MCF 10A (cell line): ENCODE measurements at regions not wholly inside any gene's neighbourhood (a gene's known extent, or its start where the extent isn't known, plus 50 kb on each side); places are given as distances from the start of the nearest gene placed in this dataset.

Experiments used
- BruUV-seq: library from RNA; stranded (reverse); fragments of 400-500 nt; replicated peaks from 2 replicates; lab custom pipeline; 2021; lab: Mats Ljungman, UMichigan
- CTCF ChIA-PET: fragments of 300-600 bp; sonication (Branson Sonifier 250); formaldehyde crosslinking; extraction: SDS; loops from one replicate; lab custom pipeline; 2021; ENCODE audit warnings: antibody characterized with exemption, inconsistent platforms; lab: Yijun Ruan, JAX
- POLR2A ChIA-PET: fragments of 300-600, 350-650 bp; sonication (Branson Sonifier 250); formaldehyde crosslinking; extraction: SDS; loops from one replicate; lab custom pipeline; 2020; ENCODE audit warnings: antibody characterized with exemption, inconsistent platforms; lab: Yijun Ruan, JAX
- DNase-seq: peaks from one replicate; pipeline ENCODE4 v3.0.0-alpha.2; 2018; ENCODE audit not compliant: unreplicated experiment
- H3K27ac Mint-ChIP-seq: one replicate; pipeline ENCODE4 v1.8.0; 2022; ENCODE audit warnings: mild to moderate bottlenecking, low read depth, mixed read lengths; ENCODE audit not compliant: unreplicated experiment
- H3K27me3 Mint-ChIP-seq: one replicate; pipeline ENCODE4 v1.8.0; 2022; ENCODE audit warnings: mixed read lengths; ENCODE audit not compliant: insufficient read depth, unreplicated experiment
- H3K36me3 Mint-ChIP-seq: one replicate; pipeline ENCODE4 v1.8.0; 2022; ENCODE audit warnings: mild to moderate bottlenecking, moderate library complexity, mixed read lengths; ENCODE audit not compliant: insufficient read depth, unreplicated experiment
- H3K4me1 Mint-ChIP-seq: one replicate; pipeline ENCODE4 v1.8.0; 2022; ENCODE audit warnings: mixed read lengths; ENCODE audit not compliant: insufficient read depth, unreplicated experiment
- H3K4me3 Mint-ChIP-seq: one replicate; pipeline ENCODE4 v1.8.0; 2022; ENCODE audit warnings: mild to moderate bottlenecking, moderate library complexity, mixed read lengths; ENCODE audit not compliant: unreplicated experiment
- H3K9me3 Mint-ChIP-seq: one replicate; pipeline ENCODE4 v1.8.0; 2022; ENCODE audit warnings: mixed read lengths; ENCODE audit not compliant: unreplicated experiment
- intact Hi-C: fragments of 100-400 bp; cut with micrococcal nuclease; formaldehyde crosslinking; loops from 2 replicates; pipeline ENCODE4 v1.14.1; 2022
- TF ChIP-seq, protein P1 (sequence below): fragments of 200-600 bp; IDR thresholded peaks from one replicate; pipeline ENCODE4 v1.8.0; 2022; ENCODE audit warnings: antibody characterized with exemption, mild to moderate bottlenecking; ENCODE audit not compliant: unreplicated experiment

DNA sequence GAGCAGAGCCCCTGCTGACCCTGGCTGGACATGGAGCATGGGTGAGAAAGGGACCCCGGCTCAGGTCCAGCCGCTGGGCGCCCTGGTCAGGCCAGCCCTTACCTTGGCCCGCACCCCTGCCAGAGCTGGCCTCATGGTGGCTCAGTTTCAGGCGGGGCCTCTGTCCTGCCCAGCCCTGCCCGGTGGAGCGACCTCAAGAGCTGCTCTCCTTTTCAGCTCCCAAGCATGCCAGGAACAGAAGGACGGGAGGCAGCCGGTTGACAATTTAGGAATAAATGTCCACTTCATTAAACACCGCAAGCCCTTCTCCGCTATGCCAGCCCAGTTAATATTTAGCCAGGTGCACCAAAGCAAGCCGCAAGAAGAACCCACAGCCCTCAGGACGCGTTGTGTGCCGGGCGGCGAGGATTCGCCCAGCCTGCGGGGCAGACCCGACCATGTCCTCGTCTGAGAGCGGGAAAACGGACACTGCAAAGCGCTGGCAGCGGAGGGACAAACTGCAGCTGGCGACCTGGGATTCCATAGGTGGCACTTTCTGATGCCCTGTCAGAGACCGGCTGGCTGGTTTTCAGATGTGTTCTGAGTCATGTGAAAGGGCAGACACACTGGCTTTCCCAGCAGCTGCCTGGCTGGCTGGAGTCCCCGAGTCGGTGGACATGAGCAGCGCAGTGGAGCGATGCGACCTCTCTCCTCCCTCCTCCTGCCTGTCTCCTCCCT, 221.9 kb downstream of the TTLL2 start:
- no peak overlapping the region for H3K4me3 Mint-ChIP-seq
- no peak for DNase-seq
- H3K27ac Mint-ChIP-seq, result no peak overlapping the region
- H3K36me3 Mint-ChIP-seq, result no peaks in the 10 kb centered on the region
- peaks cover 11% of the 10 kb centered on the region for H3K27me3 Mint-ChIP-seq
- BruUV-seq, result no TSS peak
- no peaks in the 10 kb centered on the region for H3K9me3 Mint-ChIP-seq
- TF ChIP-seq, protein P1, sequence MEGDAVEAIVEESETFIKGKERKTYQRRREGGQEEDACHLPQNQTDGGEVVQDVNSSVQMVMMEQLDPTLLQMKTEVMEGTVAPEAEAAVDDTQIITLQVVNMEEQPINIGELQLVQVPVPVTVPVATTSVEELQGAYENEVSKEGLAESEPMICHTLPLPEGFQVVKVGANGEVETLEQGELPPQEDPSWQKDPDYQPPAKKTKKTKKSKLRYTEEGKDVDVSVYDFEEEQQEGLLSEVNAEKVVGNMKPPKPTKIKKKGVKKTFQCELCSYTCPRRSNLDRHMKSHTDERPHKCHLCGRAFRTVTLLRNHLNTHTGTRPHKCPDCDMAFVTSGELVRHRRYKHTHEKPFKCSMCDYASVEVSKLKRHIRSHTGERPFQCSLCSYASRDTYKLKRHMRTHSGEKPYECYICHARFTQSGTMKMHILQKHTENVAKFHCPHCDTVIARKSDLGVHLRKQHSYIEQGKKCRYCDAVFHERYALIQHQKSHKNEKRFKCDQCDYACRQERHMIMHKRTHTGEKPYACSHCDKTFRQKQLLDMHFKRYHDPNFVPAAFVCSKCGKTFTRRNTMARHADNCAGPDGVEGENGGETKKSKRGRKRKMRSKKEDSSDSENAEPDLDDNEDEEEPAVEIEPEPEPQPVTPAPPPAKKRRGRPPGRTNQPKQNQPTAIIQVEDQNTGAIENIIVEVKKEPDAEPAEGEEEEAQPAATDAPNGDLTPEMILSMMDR, result no peak
- ChIA-PET POLR2A (interaction anchor here (0.6 kb wide), 1 partner anchor 689 kb away, joined by 3 read pairs; no protein-coding TSS in a partner anchor), CTCF (interaction anchor here (0.6 kb wide), 1 partner anchor 210 kb away, joined by 3 read pairs; no protein-coding TSS in a partner anchor)
- intact Hi-C loops, result no loop called here
- H3K4me1 Mint-ChIP-seq, result no peaks in the 10 kb centered on the region

DNA sequence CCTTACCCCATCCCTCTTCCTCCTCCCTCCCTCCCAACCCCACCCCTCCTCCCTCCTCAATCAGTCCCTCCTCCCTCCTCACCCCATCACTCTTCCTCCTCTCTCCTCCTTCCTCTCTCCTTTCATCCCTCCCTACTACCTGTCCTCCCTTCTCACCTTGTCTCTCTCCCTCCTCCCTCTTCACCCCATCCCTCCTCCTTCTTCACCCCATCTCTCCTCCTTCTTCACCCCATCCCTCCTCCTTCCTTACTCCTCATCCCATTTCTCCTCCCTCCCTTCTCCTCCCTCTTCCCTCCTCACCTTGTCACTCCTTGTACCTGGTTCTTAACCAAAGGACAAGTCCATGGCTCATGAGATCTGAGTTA, 222.4 kb downstream of the TTLL2 start:
- Mint-ChIP-seq H3K4me1 (no peaks in the 10 kb centered on the region), H3K27ac (no peak overlapping the region), H3K9me3 (peaks cover under 1% of the 10 kb centered on the region), H3K27me3 (peaks cover 11% of the 10 kb centered on the region), H3K36me3 (no peaks in the 10 kb centered on the region), H3K4me3 (no peak overlapping the region)
- TF ChIP-seq, protein P1, result no peak
- intact Hi-C loops, result no loop called here
- ChIA-PET POLR2A (no interaction called here), CTCF (no interaction called here)
- no peak for DNase-seq
- BruUV-seq, result no TSS peak

DNA sequence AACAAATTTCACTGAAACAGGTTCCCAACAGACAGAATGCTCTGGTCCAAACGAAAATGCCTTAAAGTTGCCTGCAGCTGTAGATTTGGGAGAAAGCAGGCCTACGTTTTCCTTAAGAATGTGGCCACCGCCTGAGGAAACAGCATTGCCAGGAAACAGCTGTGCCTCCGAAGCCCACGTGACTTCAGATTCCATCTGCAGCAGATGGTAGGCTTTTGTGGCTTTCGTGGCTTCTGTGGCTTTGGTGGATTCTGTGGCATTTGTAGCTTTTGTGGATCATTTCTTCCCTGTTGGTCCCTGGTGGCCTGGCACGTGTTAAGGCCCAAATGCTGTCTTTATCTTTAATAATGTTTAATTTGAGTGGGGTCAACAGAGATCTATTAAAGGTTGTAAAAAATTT, 222.9 kb downstream of the TTLL2 start:
- Mint-ChIP-seq H3K36me3 (no peaks in the 10 kb centered on the region), H3K27me3 (peaks cover 11% of the 10 kb centered on the region), H3K27ac (no peak overlapping the region), H3K9me3 (peaks cover 5% of the 10 kb centered on the region), H3K4me1 (no peaks in the 10 kb centered on the region), H3K4me3 (no peak overlapping the region)
- no TSS peak for BruUV-seq
- TF ChIP-seq, protein P1, result no peak
- CTCF ChIA-PET, result no interaction called here
- intact Hi-C loops, result no loop called here
- DNase-seq, result no peak
- POLR2A ChIA-PET, result no interaction called here

DNA sequence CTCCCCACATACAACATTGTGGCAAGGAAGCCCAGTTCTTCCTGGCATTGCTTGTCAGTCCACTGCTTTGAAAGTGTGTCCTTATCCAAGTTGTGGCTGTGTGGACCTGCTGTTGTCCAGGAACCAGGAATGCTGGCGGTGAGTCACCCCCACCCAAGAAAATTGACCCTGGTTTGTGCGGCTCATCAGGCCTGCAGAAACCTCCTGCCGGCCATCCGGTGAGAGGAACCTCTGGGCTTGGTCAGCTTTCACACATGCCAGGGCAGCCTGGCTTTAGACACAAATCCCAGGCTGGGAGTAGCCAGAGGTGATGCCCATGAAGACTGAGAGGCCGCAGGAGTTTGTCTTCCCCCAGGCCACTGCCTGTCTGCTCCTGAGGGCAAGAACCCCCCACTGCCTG, 223.6 kb downstream of the TTLL2 start:
- Mint-ChIP-seq H3K4me1 (no peaks in the 10 kb centered on the region), H3K9me3 (peaks cover 9% of the 10 kb centered on the region), H3K36me3 (no peaks in the 10 kb centered on the region), H3K27me3 (peaks cover 11% of the 10 kb centered on the region), H3K27ac (no peak overlapping the region), H3K4me3 (no peak overlapping the region)
- no TSS peak for BruUV-seq
- DNase-seq, result no peak
- TF ChIP-seq, protein P1, result no peak
- intact Hi-C loops, result no loop called here
- ChIA-PET CTCF (no interaction called here), POLR2A (no interaction called here)
